ENCODE measurements at regions not wholly inside any gene's neighbourhood (a gene's known extent, or its start where the extent isn't known, plus 50 kb on each side); places are given as distances from the start of the nearest gene placed in this dataset.
A peak's percentile ranks its signal among the peaks of the same experiment; 100 is the strongest.
"Not testable (repeated sequence)": the region's sequence is repeated elsewhere in the genome, so short reads cannot be mapped to it uniquely, and the experiment has no call there.

DNA sequence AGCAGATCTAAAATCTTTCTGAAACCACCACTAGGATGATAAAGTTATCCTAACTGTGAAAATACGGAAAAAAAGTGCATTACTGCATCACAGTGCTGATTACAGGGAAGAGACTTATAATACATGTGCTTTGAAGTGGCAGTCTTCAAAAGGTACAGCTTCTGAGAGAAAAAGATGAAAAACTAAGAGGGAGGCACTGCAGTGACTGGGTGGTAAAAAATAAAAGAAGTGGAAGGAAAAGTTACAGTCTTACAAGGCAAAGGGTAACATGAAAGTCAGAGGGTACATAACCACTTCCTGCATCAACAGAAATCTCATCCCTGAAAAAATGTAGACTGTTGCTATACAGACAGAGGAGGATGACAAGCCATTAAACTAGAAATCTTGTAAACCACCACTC lies 465.3 kb downstream of the ACTR3B start:
- no peak for DNase-seq (ENCODE audit: low read depth)

DNA sequence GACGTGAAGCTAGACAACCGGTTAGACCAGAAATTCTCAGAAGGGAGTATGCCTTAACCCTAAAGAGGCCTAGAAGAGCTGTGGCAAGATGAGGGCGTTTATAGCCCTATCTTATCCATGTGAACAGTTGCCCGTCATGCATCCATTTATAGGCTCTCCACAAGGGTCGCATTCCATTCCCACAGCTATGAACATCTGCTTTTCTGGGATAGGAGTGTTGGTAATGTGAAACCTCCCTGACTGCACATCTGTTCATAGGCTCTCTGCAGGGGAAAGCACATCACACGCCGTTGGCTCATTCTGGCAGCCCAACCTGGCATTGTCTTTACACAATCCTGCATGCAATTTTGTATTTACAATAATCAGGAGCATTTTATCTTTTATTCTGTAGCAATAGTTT lies 485.6 kb downstream of the ACTR3B start:
- DNase-seq (ENCODE audit: low read depth) = not testable (repeated sequence)

DNA sequence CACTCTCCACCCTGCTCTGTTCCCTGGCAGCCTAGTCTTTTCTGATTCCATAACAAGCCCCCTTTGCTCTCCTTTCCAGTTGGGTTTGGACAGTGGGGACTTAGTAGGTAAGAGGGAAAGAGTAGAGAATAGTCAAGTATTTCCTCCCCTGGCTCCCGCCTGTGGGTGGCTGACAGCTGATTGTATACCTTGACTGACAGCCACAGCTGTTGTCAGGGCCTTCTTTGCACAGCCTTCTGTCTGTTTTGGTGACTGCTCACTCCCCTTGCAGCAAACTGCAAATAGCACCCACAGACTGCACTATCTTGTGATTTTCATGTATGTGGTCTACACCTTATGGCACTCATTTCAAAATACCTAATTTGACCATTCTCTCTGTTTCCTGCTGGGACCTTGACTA lies 486.3 kb downstream of the ACTR3B start:
- DNase-seq (ENCODE audit: low read depth) = no peak

DNA sequence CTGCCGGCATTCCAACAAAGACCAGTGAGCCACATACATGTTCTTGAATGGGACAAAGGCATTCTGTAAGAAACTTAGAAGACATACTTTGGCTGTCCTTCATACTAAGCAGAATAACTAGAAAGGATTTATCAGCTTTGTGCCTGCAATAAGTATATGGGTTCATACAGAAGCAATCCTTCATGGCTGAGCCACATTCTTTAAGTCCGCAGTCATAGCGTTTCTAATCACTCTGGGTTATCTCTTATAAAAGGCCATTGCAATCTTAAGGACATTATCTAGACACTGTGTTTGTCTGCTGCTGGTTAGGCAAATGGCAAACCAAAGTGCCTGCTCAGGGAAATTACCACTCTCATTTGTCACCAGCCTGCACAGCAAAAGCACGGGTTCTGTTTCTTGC lies 488.4 kb downstream of the ACTR3B start:
- DNase-seq (ENCODE audit: low read depth) = no peak

DNA sequence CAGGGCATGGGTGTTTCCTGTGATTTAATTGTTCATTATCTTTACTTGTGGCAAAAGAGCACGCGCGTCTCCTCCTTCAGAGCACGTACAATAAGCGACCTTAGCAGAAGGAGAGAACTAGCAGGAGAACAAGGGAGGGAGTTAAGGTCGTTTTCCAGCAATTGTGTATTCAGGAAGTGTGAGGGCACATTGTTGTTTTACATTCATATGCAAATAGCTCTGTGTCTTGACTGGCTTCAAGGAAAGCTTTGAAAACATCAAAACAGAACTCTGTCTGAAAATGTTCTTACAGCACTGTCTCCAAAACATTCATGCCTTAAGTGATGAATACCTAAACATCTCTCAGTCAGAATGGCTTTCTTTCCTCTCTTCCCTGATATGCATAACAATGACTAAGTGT lies 499.1 kb downstream of the ACTR3B start:
- no peak for DNase-seq (ENCODE audit: low read depth)

DNA sequence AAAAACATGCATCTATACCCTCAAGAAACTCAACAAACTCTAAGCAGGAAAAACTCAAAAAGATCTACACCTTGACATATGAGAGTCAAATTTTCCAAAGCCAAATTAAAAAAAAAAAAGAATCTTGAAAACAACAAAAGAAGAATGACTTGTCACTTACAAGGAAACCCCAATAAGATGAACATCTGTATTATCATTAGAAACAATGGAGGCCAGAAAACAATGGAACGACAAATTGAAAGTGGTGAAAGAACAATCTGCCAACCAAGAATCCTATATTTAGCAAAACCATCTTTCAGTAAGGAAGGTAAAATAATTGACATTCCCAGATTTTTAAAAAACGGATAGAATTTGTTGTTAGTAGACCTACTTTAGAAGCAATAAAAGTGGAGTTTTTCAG lies 516.8 kb downstream of the ACTR3B start:
- no peak for DNase-seq (ENCODE audit: low read depth)

DNA sequence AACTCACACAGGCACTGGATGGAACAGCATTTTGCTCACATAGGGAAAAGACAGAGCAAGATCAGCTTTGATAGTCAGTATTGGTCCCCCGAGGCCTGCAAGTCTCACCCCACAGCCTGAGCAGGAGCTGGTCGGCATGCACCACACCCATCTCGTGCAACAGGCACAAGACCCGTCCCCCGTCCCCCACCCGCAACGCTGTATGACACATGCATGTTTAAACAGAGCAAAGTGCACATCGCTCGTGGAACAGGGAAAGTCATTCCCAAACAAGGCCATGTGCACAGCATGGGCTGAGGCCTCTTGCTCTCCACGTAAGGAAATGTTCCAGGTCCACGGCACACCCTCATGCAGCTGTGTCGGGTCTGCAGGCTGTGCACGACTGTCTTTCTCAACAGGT lies 527.2 kb downstream of the ACTR3B start:
- DNase-seq (ENCODE audit: low read depth) = no peak

DNA sequence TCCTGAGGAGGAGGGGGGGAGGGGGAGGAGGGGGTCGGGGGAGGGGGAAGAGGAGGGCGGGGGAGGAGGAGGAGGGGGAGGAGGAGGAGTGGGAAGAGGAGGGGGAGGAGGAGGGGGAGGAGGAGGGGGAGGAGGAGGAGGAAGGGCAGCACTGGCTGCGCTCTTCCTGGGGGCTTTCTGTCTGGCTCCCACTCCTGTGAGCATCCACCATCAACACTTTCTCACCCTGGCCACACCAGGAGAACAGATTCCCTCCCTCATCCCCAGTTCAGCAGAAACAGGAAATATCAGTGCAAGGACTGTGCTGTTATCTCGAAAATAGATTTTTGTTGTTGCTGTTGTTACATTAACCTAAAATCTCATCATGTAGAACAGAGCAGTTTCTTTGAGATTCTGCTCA lies 530.5 kb downstream of the ACTR3B start:
- no peak for DNase-seq (ENCODE audit: low read depth)

DNA sequence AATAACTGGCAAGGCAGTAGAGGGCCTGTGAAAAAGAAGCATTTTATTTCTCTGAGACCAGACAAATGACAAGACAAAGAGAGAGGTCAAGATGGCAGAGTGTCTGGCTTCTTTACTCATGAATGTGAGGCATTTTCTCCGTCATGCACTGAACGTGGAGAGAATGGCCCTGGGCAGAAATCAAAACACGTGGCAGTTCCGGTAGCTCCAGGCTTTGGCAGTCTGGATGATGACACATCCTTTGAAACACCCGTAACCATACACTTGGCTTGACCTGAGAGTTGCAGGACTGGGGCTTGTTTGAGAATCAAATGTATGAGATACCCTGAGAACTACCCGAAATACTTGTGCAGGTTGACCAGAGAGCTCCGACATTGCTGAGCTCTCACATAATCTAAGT lies 537.6 kb downstream of the ACTR3B start:
- DNase-seq (ENCODE audit: low read depth) = no peak

DNA sequence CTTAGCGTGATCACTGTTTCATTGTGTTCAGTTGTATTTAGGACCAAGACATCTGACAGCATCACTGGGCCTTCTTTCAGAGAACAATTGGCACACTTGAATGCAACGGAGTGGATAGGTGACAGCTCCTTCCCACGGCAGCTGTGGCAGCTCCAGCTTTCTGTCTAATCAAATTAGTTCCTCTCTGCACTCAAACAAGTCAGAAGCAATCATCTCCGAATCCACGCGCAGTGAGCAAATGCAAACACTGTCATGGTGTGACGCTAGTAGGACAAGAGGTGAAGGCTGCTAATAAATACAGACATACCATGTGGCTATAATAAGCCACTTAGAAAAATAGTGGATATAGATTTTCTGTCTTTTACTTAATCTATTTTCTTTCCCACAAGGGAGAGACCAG lies 542.4 kb downstream of the ACTR3B start:
- no peak for DNase-seq (ENCODE audit: low read depth)

DNA sequence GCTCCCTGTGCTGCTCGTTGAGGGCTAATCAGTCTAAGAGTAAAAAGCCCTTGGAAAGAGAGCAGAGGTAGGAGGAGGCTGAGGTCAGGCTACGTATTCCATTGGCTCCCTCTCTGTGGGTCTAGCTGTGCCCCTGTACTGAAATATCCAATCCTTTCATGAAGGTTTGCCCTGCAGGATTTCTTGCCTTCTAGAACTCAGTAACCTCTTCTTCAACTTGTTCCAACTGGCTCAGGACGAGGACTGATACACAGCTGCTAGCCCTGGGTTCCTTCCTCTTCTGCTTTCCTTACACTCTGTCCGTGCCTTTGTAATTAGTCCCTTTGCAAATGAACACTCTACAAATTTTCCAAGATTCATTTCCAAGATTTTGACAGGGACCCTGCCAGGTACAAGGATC lies 560.5 kb downstream of the ACTR3B start:
- DNase-seq (ENCODE audit: low read depth) = no peak

DNA sequence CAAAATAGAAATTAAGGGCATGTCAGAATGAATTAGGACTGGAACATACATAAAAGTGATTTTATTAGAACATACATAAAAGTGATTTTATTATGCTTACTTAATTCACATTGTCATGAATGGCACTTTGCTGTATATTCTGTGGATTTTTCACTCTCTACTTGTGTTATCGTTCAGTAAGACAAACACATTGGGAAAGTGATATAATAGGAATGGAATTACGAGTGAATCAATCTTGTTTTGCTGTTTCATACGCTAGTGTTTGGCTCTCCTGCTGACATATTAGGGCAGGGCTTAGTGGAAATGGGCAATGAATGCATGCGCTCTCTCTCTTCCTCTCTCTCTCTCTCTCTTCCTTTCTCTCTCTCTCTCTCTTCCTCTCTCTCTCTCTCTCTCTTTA lies 561.1 kb downstream of the ACTR3B start:
- no peak for DNase-seq (ENCODE audit: low read depth)

DNA sequence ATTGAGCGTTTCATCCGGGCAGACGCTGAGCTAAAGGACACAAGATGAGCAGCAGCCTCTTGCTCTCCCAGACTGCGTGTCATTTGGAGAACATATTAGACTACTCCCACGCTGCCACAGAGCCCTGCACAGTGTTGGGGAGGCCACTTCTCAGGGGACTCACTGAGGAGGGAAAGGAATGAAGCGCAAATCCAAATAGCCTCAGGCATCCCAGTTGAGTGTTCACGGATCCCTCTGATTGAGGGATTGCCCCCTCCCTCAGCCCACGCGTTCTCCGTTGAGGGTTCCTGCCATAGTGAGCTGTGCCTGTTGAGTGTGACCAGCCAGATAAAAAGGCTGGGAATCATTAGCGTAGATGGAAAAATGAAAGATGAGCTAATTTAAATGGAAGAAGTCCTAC lies 563.4 kb downstream of the ACTR3B start:
- no peak for DNase-seq (ENCODE audit: low read depth)

DNA sequence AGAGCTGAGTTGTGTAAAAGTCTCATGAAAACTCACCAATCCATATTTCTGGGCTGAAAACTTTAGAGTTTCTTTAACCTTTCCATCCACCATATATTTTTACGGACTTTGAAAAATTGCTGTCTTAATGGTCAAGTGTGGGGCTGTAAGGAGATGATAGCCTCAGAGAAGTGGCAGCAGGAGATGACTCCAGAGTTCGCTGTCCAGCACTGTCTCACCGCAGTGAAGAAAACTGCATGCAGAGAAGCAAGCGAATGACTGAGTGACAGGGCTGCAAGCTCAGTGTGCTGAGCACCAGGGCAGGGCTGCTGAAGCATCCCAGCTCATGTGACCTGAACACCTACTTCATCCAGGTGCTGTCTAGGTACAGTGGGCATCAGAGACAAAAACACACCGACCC lies 564.5 kb downstream of the ACTR3B start:
- DNase-seq (ENCODE audit: low read depth) = no peak

DNA sequence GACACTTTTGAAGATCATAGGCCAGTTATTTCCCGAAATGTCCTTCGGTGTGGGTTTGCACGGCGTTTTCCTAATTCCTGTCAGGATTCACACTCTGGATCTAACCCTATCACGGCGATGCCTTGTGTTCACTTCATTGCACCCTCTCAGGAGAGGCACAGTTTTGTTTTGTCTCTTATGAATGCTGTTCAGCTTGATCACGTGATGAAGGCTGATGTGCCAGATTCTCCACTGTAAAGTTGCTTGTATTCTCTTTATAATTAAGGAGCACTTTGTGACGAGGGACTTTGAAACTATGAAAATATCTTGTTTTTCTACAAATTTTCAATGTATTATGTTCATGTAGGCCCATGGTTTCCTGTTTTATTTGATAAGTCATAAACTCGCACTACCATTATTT lies 568.1 kb downstream of the ACTR3B start:
- no peak for DNase-seq (ENCODE audit: low read depth)

DNA sequence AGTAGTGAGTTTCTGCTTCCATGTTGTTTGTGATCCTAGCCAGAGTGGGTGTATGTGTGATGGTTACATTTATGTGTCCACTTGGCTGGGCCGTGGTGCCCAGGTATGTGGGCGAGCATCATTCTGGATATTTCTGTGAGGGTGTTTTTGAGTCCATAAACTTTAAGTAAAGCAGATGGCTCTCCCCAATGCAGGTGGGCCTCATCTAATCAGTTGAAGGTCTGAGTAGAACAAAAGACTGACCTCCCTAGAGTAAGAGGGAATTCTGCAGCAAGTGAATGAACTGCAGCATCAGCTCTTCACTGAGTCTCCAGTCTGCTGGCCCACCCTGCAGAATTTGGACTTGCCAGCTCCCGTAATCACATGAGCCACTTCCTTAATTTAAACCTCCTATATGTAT lies 571.9 kb downstream of the ACTR3B start:
- no peak for DNase-seq (ENCODE audit: low read depth)

DNA sequence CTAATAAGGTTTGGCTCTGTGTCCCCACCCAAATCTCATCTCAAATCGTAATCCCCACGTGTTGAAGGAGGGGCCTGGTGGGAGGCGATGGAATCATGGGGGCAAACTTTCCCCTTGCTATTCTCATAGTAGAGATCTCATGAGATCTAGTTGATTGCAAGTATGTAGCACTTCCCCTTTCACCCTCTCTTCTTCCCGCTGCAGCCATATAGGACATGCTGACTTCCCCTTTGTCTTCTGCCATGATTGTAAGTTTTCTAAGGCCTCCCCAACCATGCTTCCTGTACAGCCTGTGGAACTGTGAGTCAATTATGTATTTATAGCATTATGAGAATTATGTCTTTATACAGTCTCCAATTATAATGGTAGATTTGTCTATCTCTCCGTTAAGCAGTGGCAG lies 594.5 kb downstream of the ACTR3B start:
- DNase-seq (ENCODE audit: low read depth) = no peak

DNA sequence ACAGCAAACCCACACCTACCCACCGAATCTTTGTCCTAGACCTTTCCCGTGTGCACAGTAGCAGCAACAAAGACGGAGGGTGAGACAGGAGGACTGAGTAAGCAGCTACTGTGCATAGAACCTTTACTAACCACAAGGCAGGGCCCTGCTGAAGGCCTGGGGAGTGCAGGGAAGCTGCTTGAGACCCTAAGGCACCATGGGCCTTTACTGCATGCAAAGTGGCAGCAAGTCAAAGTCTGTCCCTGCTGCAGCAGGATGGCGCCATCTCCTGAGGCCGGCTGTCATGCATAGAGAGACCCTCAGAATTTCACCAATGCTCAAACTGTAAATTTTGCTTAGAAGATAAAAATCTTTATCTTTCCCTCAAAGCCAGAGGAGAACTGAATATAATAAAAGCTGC lies 610.5 kb downstream of the ACTR3B start:
- DNase-seq (ENCODE audit: low read depth) = no peak

DNA sequence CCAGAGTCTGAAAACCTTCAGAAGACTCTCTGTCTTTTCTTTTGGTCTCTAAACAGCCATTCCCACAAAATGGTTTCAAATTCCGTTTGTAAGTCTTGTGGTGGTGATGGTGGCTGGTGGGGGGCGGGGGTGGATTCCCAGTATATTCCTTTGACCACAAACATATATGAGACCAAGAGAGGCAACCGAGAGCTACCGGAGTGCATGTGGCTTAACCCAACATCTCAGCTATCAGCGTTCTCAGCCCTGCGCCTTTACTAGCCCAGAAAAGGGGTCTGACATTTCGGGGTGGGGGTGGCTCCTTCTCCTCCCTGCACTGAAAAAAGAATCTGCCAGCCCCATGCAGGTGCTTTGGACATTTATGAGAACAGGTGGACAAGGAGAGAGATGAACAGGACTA lies 621.1 kb downstream of the ACTR3B start:
- DNase-seq (ENCODE audit: low read depth) = no peak

DNA sequence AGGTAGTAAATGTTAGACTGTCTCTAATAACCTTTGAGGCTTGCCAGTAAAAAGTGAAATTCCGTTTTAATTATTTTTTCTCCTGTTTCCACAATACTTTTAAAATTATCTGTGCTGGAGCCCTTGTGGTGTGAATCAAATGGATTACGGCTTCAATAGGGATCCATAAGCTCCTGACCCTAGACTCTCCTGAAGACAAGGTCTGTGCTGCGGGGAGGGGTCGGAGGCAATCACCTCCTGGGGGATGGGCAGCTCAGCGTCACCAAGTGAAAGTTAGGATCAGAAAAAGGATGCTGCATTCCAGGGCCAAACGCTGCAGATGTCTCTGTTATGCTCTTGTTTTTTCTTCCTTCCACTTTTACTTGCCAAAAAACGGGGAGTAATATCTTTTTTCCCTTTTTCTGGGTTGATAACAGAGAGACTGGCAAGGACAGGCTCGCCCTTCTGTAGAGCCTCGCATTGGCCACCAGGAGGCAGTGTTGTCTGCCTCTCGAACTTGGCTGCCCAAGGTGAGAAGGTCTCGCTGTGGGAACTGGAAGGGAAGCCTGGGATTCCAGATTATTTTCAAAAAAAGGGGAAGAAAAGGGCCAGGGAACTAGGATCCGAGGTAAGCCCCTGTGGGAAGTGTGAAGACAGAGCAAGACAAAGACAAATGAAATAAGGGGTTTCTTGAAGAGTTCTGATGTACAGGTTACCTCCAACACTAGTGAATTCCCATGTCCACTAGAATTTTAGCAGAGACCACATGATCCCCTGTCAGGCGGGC lies 621.9 kb downstream of the ACTR3B start:
- peak; percentile 6 for DNase-seq (ENCODE audit: low read depth)

DNA sequence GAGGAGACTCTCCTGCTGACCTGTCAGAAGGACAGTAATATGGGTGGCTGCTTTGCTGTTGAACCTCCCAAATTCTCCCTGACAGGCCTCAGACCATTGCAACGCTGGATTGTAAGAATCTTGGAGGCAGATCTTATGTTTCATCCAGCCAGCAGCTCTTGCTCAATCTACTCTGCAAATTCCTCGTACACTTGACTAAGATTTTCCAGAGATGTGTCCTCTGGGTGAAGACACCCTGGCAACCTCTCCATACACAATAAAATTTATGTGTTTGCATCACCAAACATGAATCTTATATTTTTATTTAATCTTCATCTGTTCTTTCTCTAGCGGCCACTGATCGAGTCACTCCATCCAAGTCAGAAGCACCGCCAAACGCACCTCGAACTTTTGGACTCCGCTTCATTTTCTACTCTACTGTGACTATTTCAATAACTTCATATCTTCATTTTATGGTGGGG lies 623.1 kb downstream of the ACTR3B start:
- no peak for DNase-seq (ENCODE audit: low read depth)

DNA sequence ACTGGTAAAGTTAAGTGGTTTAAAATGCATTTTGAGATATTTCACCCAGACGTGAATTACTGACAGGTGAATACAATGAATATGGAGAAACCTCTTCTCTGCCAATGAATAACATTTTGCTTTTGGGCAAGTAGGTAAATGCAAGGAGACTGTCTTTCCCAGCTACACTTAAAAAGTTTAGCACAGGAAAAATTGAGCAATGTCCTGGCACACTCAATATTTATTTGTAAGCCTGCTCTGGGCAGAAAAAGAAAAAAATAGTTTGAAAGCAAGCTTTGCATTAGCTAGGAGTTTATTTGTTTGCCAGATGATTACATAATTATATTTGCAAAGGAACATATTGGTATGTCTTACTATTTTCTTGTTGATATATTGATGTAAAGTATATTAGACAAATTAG lies 624.2 kb downstream of the ACTR3B start:
- no peak for DNase-seq (ENCODE audit: low read depth)

DNA sequence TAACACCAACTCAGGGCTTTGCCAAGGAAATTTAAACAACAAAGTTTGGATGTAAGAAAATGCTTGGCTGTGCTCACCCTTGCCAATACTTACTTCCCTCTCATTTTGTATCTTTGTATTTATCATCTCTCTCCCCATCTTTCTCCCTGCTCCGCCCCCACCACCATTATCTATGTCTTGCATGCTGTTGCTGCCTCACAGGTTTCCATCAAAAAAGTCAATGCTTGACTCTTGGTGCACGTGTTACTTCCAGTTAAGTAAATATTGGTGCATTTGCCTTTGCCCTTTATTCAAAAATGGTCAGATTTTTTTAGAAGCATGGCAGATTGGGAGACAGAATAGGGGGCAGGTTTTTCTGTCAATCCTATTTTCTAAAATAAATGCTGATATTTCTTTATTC lies 626.0 kb downstream of the ACTR3B start:
- no peak for DNase-seq (ENCODE audit: low read depth)

DNA sequence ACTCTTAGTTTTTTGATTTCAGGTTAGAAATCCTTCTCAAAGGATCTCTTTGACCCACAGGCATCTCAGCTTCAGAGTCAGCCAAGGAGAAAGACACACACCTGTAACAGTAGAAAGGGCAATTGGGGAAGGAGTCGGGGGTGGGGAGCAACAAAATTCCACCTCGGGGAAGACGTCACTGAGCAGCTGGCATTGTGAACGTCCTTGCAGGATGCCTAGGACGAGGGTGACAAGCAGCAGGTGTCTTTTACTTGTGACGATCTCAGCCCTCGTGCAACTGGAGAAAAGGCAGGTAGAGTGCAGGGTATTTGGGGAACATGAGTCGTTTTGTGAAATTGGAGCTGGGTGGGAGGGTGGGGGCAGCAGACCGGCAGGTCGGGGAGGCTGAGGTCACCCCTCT lies 627.0 kb downstream of the ACTR3B start:
- DNase-seq (ENCODE audit: low read depth) = no peak

DNA sequence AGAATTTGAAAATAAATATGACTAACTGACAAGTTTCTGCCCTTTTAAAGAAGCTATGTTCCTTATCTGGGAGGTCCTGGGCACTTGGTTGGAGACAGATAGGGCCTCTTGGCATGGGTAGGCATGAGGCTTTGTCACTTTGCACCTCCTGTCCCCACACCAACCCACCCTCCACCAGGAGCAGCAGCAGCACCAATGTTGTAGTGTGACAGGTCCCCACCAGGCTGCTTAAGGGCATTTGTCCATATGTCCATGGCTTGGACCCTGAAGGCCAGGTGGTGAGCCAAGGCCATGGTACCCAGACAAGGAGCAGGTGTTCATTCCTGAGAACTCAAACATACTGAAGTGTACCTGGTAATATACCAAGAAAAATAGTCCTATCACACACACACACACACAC lies 629.1 kb downstream of the ACTR3B start:
- no peak for DNase-seq (ENCODE audit: low read depth)
